K562 (cell line): ENCODE measurements at regions not wholly inside any gene's neighbourhood (a gene's known extent, or its start where the extent isn't known, plus 50 kb on each side); places are given as distances from the start of the nearest gene placed in this dataset.

Source experiments
- ATF3 ChIP-seq, 2 experiments: fragments of 450-650 bp in 1 of 2; sonication (generic) in 1 of 2; formaldehyde crosslinking in 1 of 2; IDR thresholded peaks in 1 of 2; conservative IDR thresholded peaks in 1 of 2; 2 replicates each; pipeline versions ENCODE4 v1.6.1 to v1.8.1; 2016 to 2023; ENCODE audit warnings: mild to moderate bottlenecking in 2 of 2, moderate library complexity in 2 of 2, inconsistent platforms in 1 of 2, missing genetic modification reagents in 1 of 2
- TGIF2 ChIP-seq: sonication (generic); formaldehyde crosslinking; IDR thresholded peaks from 2 replicates; pipeline ENCODE4 v1.8.1; 2022; ENCODE audit warnings: mild to moderate bottlenecking, missing genetic modification reagents, moderate library complexity
- ZBTB40 ChIP-seq, 2 experiments: fragments of 450-650 bp in 1 of 2; sonication (generic) in 1 of 2; formaldehyde crosslinking in 1 of 2; IDR thresholded peaks; 2 replicates each; pipeline versions ENCODE4 v1.7.1 to v1.9.0; 2016 to 2022; ENCODE audit warnings: inconsistent platforms in 1 of 2, mild to moderate bottlenecking in 1 of 2, missing genetic modification reagents in 1 of 2
- ZC3H4 ChIP-seq: sonication (generic); formaldehyde crosslinking; IDR thresholded peaks from 2 replicates; pipeline ENCODE4 v1.9.0; 2021; ENCODE audit warnings: missing genetic modification reagents, borderline replicate concordance
- ZNF232 ChIP-seq: sonication (generic); formaldehyde crosslinking; IDR thresholded peaks from 2 replicates; pipeline ENCODE4 v1.8.0; 2022; ENCODE audit warnings: mild to moderate bottlenecking, missing genetic modification reagents

GRCh38 chr11:70026012-70026411 lies 52.1 kb upstream of the ANO1 start (continued):
- TF ChIP-seq ZBTB40 (IDR thresholded peaks at IDR 0.05) (no peak), ZBTB40 (CRISPR knock-in tag; IDR thresholded peaks at IDR 0.05) (0 out of 2 replicates have a peak, but pooled peaks have one; percentile 7), TGIF2 (CRISPR knock-in tag) (no peak), ZNF232 (no peak), ZC3H4 (CRISPR knock-in tag) (no peak), ATF3 (IDR thresholded peaks at IDR 0.05) (no peak), ATF3 (CRISPR knock-in tag; conservative IDR thresholded peaks at IDR 0.05) (no peak)
